H1 (cell line): ENCODE measurements at regions not wholly inside any gene's neighbourhood (a gene's known extent, or its start where the extent isn't known, plus 50 kb on each side); places are given as distances from the start of the nearest gene placed in this dataset.

Experiments used
- CTCF ChIA-PET: fragments of 300-600 bp; sonication (Branson Sonifier 250); formaldehyde crosslinking; loops from one replicate; lab custom pipeline; 2021; ENCODE audit not compliant: partially characterized antibody; lab: Charles Lee
- POLR2A ChIA-PET: fragments of 300-600 bp; sonication (Branson Sonifier 250); formaldehyde crosslinking; loops from one replicate; lab custom pipeline; 2021; ENCODE audit warnings: inconsistent platforms; ENCODE audit not compliant: partially characterized antibody; lab: Charles Lee
- DNase-seq, 2 experiments: peaks; one replicate each; pipeline versions ENCODE4 v3.0.0 to v3.0.0-alpha.2; 2010 to 2022; ENCODE audit warnings: low spot score in 2 of 2, low read depth in 1 of 2, mixed read lengths in 1 of 2
- FAIRE-seq: peaks from 2 replicates; lab custom pipeline; 2011; peaks lifted over from hg19 to GRCh38; lab: Jason Lieb, UNC
- H2AFZ ChIP-seq: 2 replicates; pipeline ENCODE4 v1.8.1; 2012; ENCODE audit warnings: low read length, inconsistent platforms
- H2AK5ac ChIP-seq: 2 replicates; pipeline ENCODE4 v1.6.1; 2013; ENCODE audit warnings: low read depth, low read length
- H2BK120ac ChIP-seq: replicated peaks from 2 replicates; pipeline ENCODE3; 2013; ENCODE audit warnings: low read depth, low read length, inconsistent platforms
- H2BK12ac ChIP-seq: 2 replicates; pipeline ENCODE4 v1.6.1; 2013; ENCODE audit warnings: low read depth, low read length
- H2BK15ac ChIP-seq: 2 replicates; pipeline ENCODE4 v1.6.1; 2013; ENCODE audit warnings: low read length
- H2BK20ac ChIP-seq: 2 replicates; pipeline ENCODE4 v1.6.1; 2013; ENCODE audit warnings: low read length
- H2BK5ac ChIP-seq: 2 replicates; pipeline ENCODE4 v1.6.1; 2013; ENCODE audit warnings: low read depth, low read length
- H3K14ac ChIP-seq: 2 replicates; pipeline ENCODE4 v1.6.1; 2013; ENCODE audit warnings: inconsistent platforms; ENCODE audit not compliant: insufficient read length
- H3K18ac ChIP-seq: 2 replicates; pipeline ENCODE4 v1.6.1; 2013; ENCODE audit warnings: low read length; ENCODE audit errors: extremely low read depth
- H3K23ac ChIP-seq: 2 replicates; pipeline ENCODE4 v1.6.1; 2013; ENCODE audit warnings: inconsistent platforms; ENCODE audit not compliant: insufficient read length
- H3K23me2 ChIP-seq: 2 replicates; pipeline ENCODE4 v1.6.1; 2013; ENCODE audit warnings: low read depth, low read length
- H3K27ac ChIP-seq: 2 replicates; pipeline ENCODE4 v1.6.1; 2011; ENCODE audit warnings: low read depth, low read length, inconsistent platforms
- H3K27me3 ChIP-seq, 4 experiments: replicated peaks in 1 of 4; 1 replicate in 1 of 4; 2 replicates in 3 of 4; pipeline versions ENCODE4 v1.6.1 to v1.8.1; 2011 to 2013; ENCODE audit warnings: low read length in 3 of 4, mild to moderate bottlenecking in 3 of 4, inconsistent platforms in 2 of 4, mixed read lengths in 2 of 4, moderate library complexity in 1 of 4; ENCODE audit not compliant: control insufficient read depth in 3 of 4, insufficient read depth in 3 of 4; ENCODE audit errors: extremely low read depth in 1 of 4
- H3K36me3 ChIP-seq, 4 experiments: 2 replicates each; pipeline versions ENCODE4 v1.6.1 to v1.8.1; 2011 to 2013; ENCODE audit warnings: mild to moderate bottlenecking in 4 of 4, low read length in 3 of 4, moderate library complexity in 2 of 4, control low read depth in 1 of 4, inconsistent platforms in 1 of 4; ENCODE audit not compliant: insufficient read depth in 4 of 4, control insufficient read depth in 2 of 4
- H3K4ac ChIP-seq: replicated peaks from 2 replicates; pipeline ENCODE3; 2013; ENCODE audit warnings: low read length, low read depth, mixed read lengths, inconsistent platforms; ENCODE audit not compliant: insufficient read length
- H3K4me1 ChIP-seq, 4 experiments: replicated peaks in 1 of 4; 1 replicate in 1 of 4; 2 replicates in 3 of 4; pipeline versions ENCODE4 v1.6.1 to v1.8.1; 2011 to 2013; ENCODE audit warnings: low read length in 3 of 4, inconsistent platforms in 2 of 4, mixed read lengths in 1 of 4; ENCODE audit not compliant: insufficient read depth in 4 of 4, control insufficient read depth in 3 of 4
- H3K4me2 ChIP-seq, 2 experiments: 2 replicates each; pipeline versions ENCODE4 v1.6.1 to v1.8.1; 2011 to 2013; ENCODE audit warnings: low read depth in 2 of 2, low read length in 2 of 2, control low read depth in 1 of 2, inconsistent platforms in 1 of 2, mild to moderate bottlenecking in 1 of 2; ENCODE audit not compliant: insufficient read depth in 1 of 2
- H3K4me3 ChIP-seq, 4 experiments: fragments of 200-600, 300-600 bp in 1 of 4; sonication (generic), shearing (Covaris generic), sonication (Bioruptor Twin) in 1 of 4; 2 replicates each; pipeline versions ENCODE4 v1.5.1 to v1.8.1; 2011 to 2016; ENCODE audit warnings: low read length in 4 of 4, low read depth in 3 of 4, control low read depth in 2 of 4, inconsistent platforms in 2 of 4, mild to moderate bottlenecking in 2 of 4, mixed read lengths in 1 of 4, moderate library complexity in 1 of 4; ENCODE audit not compliant: insufficient read depth in 2 of 4; ENCODE audit errors: extremely low read depth in 1 of 4
- H3K56ac ChIP-seq: replicated peaks from 2 replicates; pipeline ENCODE3; 2013; ENCODE audit warnings: low read depth, mild to moderate bottlenecking, mixed read lengths, low read length, inconsistent platforms; ENCODE audit not compliant: insufficient read length
- H3K79me1 ChIP-seq: 2 replicates; pipeline ENCODE4 v1.6.1; 2013; ENCODE audit warnings: low read depth, low read length, control low read depth
- H3K79me2 ChIP-seq, 2 experiments: 2 replicates each; pipeline versions ENCODE4 v1.6.1 to v1.8.1; 2012 to 2013; ENCODE audit warnings: low read length in 2 of 2, mild to moderate bottlenecking in 2 of 2, inconsistent platforms in 1 of 2; ENCODE audit not compliant: insufficient read depth in 2 of 2, control insufficient read depth in 1 of 2
- H3K9ac ChIP-seq, 4 experiments: replicated peaks in 1 of 4; 1 replicate in 1 of 4; 2 replicates in 3 of 4; pipeline versions ENCODE4 v1.6.1 to v1.8.1; 2011 to 2013; ENCODE audit warnings: low read depth in 3 of 4, low read length in 3 of 4, control low read depth in 2 of 4, mild to moderate bottlenecking in 2 of 4, moderate library complexity in 2 of 4, inconsistent platforms in 1 of 4; ENCODE audit errors: extremely low read depth in 1 of 4
- H3K9me3 ChIP-seq, 2 experiments: 2 replicates each; pipeline versions ENCODE4 v1.6.1 to v1.8.1; 2012 to 2013; ENCODE audit warnings: mild to moderate bottlenecking in 2 of 2, moderate library complexity in 2 of 2, control low read depth in 1 of 2, inconsistent platforms in 1 of 2, low read depth in 1 of 2, low read length in 1 of 2, mixed read lengths in 1 of 2; ENCODE audit not compliant: insufficient read depth in 2 of 2
- H4K20me1 ChIP-seq, 2 experiments: replicated peaks in 1 of 2; 2 replicates each; pipeline versions ENCODE3 to v1.8.1; 2011 to 2013; ENCODE audit warnings: inconsistent platforms in 2 of 2, low read length in 2 of 2, mild to moderate bottlenecking in 1 of 2; ENCODE audit not compliant: insufficient read depth in 2 of 2, control insufficient read depth in 1 of 2
- H4K5ac ChIP-seq: 2 replicates; pipeline ENCODE4 v1.6.1; 2013; ENCODE audit warnings: low read length, low read depth, mixed read lengths, inconsistent platforms; ENCODE audit not compliant: insufficient read length
- H4K8ac ChIP-seq: 2 replicates; pipeline ENCODE4 v1.8.0; 2013; ENCODE audit warnings: mild to moderate bottlenecking, moderate library complexity, low read length, inconsistent platforms; ENCODE audit not compliant: insufficient read depth; ENCODE audit errors: extremely low read depth
- H4K91ac ChIP-seq: replicated peaks from 2 replicates; pipeline ENCODE3; 2013; ENCODE audit warnings: low read length, mixed read lengths, inconsistent platforms; ENCODE audit not compliant: insufficient read length
- BRCA1 ChIP-seq: IDR thresholded peaks from 2 replicates; pipeline ENCODE4 v1.6.1; 2012; ENCODE audit warnings: low read depth, low read length, improper control_type of control experiment
- EGR1 ChIP-seq: IDR thresholded peaks from 2 replicates; pipeline ENCODE4 v1.6.1; 2011; ENCODE audit warnings: low read depth, low read length, borderline replicate concordance
- FOSL1 ChIP-seq: IDR thresholded peaks from 2 replicates; pipeline ENCODE4 v1.6.1; 2011; ENCODE audit warnings: mild to moderate bottlenecking, low read depth, low read length, moderate library complexity; ENCODE audit not compliant: insufficient read depth
- JUN ChIP-seq: IDR thresholded peaks from 2 replicates; pipeline ENCODE4 v1.6.1; 2011; ENCODE audit warnings: low read depth, mild to moderate bottlenecking, improper control_type of control experiment, low read length
- NANOG ChIP-seq: IDR thresholded peaks from 2 replicates; pipeline ENCODE4 v1.6.1; 2011; ENCODE audit warnings: low read length, low read depth, mild to moderate bottlenecking, inconsistent platforms; ENCODE audit not compliant: insufficient read depth, poor library complexity, severe bottlenecking
- PHF8 ChIP-seq: fragments of 200-600 bp; sonication (generic); conservative IDR thresholded peaks from 2 replicates; pipeline ENCODE4 v1.7.1; 2012; ENCODE audit warnings: low read depth, mild to moderate bottlenecking, inconsistent platforms, low read length, moderate library complexity
- RXRA ChIP-seq: IDR thresholded peaks from 2 replicates; pipeline ENCODE4 v1.6.1; 2011; ENCODE audit warnings: low read depth, mild to moderate bottlenecking, low read length, moderate library complexity; ENCODE audit not compliant: insufficient read depth
- SP1 ChIP-seq: IDR thresholded peaks from 2 replicates; pipeline ENCODE4 v1.6.1; 2011; ENCODE audit warnings: low read depth, low read length
- TAF1 ChIP-seq: IDR thresholded peaks from 2 replicates; pipeline ENCODE4 v1.6.1; 2011; ENCODE audit warnings: mild to moderate bottlenecking, low read depth, low read length
- TCF12 ChIP-seq: IDR thresholded peaks from 2 replicates; pipeline ENCODE4 v1.6.1; 2011; ENCODE audit warnings: low read depth, mild to moderate bottlenecking, low read length
- WGBS, 2 experiments: shearing (Covaris generic) in 1 of 2; methylation state at CpG; one replicate each; pipeline versions ENCODE4 v1.1.6 to v1.1.7; 2013 to 2015; ENCODE audit warnings: low lambda C conversion rate in 2 of 2, mixed read lengths in 2 of 2, inconsistent platforms in 1 of 2, low coverage in 1 of 2, missing lambda C conversion rate in 1 of 2; ENCODE audit not compliant: insufficient replicate concordance in 2 of 2, insufficient coverage in 1 of 2, insufficient read length in 1 of 2; ENCODE audit errors: extremely low coverage in 1 of 2, missing lambda C conversion rate in 1 of 2; 5-methylcytosine and 5-hydroxymethylcytosine counted together
- TF ChIP-seq, protein P1 (sequence below): IDR thresholded peaks from 2 replicates; pipeline ENCODE4 v1.6.1; 2011; ENCODE audit warnings: low read length, improper control_type of control experiment

GRCh38 chr11:26032241-26032640, 299.7 kb upstream of the ANO3 start:
- H3K4ac ChIP-seq = no peak overlapping the region
- H3K23me2 ChIP-seq = no peaks in the 10 kb centered on the region
- no peak overlapping the region for H3K14ac ChIP-seq
- no peak overlapping the region for H3K56ac ChIP-seq
- H3K4me3 ChIP-seq = no peak overlapping the region
- FAIRE-seq = no peak
- H4K8ac ChIP-seq = no peak overlapping the region
- H3K9ac ChIP-seq = no peak overlapping the region
- no peak overlapping the region for H2BK5ac ChIP-seq
- no peak overlapping the region for H3K4me2 ChIP-seq
- no peak overlapping the region for H2BK12ac ChIP-seq
- no peak for DNase-seq
- no peak overlapping the region for H2AFZ ChIP-seq
- H3K23ac ChIP-seq = no peak overlapping the region
- TF ChIP-seq RXRA (no peak), SP1 (no peak), JUN (no peak), TAF1 (no peak), FOSL1 (no peak), EGR1 (no peak), BRCA1 (no peak), PHF8 (no peak), NANOG (no peak), TCF12 (no peak)
- TF ChIP-seq, protein P1, sequence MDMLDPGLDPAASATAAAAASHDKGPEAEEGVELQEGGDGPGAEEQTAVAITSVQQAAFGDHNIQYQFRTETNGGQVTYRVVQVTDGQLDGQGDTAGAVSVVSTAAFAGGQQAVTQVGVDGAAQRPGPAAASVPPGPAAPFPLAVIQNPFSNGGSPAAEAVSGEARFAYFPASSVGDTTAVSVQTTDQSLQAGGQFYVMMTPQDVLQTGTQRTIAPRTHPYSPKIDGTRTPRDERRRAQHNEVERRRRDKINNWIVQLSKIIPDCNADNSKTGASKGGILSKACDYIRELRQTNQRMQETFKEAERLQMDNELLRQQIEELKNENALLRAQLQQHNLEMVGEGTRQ = no peak
- no peak overlapping the region for H2BK15ac ChIP-seq
- H3K27ac ChIP-seq = no peak overlapping the region
- no peak overlapping the region for H2BK20ac ChIP-seq
- H3K4me1 ChIP-seq = no peaks in the 10 kb centered on the region
- no peaks in the 10 kb centered on the region for H4K20me1 ChIP-seq
- H3K79me2 ChIP-seq = no peaks in the 10 kb centered on the region
- no peaks in the 10 kb centered on the region for H3K79me1 ChIP-seq
- no peak overlapping the region for H3K18ac ChIP-seq
- CTCF ChIA-PET = no interaction called here
- POLR2A ChIA-PET = no interaction called here
- no peak overlapping the region for H4K5ac ChIP-seq
- no peak overlapping the region for H4K91ac ChIP-seq
- no peaks in the 10 kb centered on the region for H3K27me3 ChIP-seq
- no peak overlapping the region for H2AK5ac ChIP-seq
- no peaks in the 10 kb centered on the region for H3K9me3 ChIP-seq
- no peaks in the 10 kb centered on the region for H3K36me3 ChIP-seq
- H2BK120ac ChIP-seq = no peak overlapping the region
- 69% methylated on average over 2 of the region's 2 CpGs; no CpG with 5 or more reads in 1 of the 2 experiments for WGBS, 2 experiments
